ENCODE measurements at regions not wholly inside any gene's neighbourhood (a gene's known extent, or its start where the extent isn't known, plus 50 kb on each side); places are given as distances from the start of the nearest gene placed in this dataset.

DNA sequence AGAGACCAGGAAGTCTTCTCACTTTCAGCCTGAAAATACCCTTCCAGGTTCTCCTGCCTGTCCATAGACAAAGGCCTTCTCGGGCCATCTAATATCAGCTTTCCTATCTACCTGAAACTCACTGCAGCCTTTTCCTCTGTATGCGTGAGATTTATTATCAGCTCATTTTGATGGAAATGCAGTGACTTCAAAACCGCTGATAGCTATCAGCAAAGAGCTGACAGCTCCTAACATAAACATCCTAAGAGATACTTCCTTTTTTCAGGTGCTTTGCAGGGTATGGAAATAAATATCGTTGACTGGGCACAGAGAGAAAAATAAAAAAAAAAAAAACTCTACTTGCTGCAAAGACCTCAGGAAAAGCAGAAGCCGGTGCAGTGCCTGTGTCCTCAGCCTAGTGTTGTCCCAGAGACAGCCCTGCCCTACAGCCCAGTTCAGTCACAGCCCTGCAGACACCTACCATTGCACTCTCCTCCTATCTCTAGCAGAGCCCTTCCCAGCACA, 215.0 kb upstream of the EGLN3 start:
- TF ChIP-seq, protein P1, sequence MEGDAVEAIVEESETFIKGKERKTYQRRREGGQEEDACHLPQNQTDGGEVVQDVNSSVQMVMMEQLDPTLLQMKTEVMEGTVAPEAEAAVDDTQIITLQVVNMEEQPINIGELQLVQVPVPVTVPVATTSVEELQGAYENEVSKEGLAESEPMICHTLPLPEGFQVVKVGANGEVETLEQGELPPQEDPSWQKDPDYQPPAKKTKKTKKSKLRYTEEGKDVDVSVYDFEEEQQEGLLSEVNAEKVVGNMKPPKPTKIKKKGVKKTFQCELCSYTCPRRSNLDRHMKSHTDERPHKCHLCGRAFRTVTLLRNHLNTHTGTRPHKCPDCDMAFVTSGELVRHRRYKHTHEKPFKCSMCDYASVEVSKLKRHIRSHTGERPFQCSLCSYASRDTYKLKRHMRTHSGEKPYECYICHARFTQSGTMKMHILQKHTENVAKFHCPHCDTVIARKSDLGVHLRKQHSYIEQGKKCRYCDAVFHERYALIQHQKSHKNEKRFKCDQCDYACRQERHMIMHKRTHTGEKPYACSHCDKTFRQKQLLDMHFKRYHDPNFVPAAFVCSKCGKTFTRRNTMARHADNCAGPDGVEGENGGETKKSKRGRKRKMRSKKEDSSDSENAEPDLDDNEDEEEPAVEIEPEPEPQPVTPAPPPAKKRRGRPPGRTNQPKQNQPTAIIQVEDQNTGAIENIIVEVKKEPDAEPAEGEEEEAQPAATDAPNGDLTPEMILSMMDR (IDR thresholded peaks at IDR 0.05 in 2 of 3, conservative IDR thresholded peaks at IDR 0.05 in 1 of 3; ENCODE audit: borderline replicate concordance in 1 of 3, insufficient read depth in 1 of 3, low read depth in 2 of 3, low read length in 2 of 3): no peak
- TF ChIP-seq RAD21 (IDR thresholded peaks at IDR 0.05; ENCODE audit: low read depth) (no peak), ZFX (IDR thresholded peaks at IDR 0.05) (no peak), POLR2A (IDR thresholded peaks at IDR 0.05; ENCODE audit: borderline replicate concordance, extremely low read depth, insufficient read depth, insufficient read length) (no peak), EZH2 (IDR thresholded peaks at IDR 0.05) (no peak)

Data from HCT116 (cell line).